GM12875 (cell line): ENCODE measurements at regions not wholly inside any gene's neighbourhood (a gene's known extent, or its start where the extent isn't known, plus 50 kb on each side); places are given as distances from the start of the nearest gene placed in this dataset.

Source experiments
- H3K4me3 ChIP-seq: one replicate; pipeline ENCODE4 v1.5.1; 2011; ENCODE audit warnings: low read depth, low read length, control low read depth
- TF ChIP-seq, protein P1 (sequence below): IDR thresholded peaks from 2 replicates; pipeline ENCODE4 v1.5.1; 2011; ENCODE audit warnings: low read depth, mild to moderate bottlenecking, control low read depth, inconsistent platforms, low read length, moderate library complexity, borderline replicate concordance; ENCODE audit not compliant: insufficient read depth

DNA sequence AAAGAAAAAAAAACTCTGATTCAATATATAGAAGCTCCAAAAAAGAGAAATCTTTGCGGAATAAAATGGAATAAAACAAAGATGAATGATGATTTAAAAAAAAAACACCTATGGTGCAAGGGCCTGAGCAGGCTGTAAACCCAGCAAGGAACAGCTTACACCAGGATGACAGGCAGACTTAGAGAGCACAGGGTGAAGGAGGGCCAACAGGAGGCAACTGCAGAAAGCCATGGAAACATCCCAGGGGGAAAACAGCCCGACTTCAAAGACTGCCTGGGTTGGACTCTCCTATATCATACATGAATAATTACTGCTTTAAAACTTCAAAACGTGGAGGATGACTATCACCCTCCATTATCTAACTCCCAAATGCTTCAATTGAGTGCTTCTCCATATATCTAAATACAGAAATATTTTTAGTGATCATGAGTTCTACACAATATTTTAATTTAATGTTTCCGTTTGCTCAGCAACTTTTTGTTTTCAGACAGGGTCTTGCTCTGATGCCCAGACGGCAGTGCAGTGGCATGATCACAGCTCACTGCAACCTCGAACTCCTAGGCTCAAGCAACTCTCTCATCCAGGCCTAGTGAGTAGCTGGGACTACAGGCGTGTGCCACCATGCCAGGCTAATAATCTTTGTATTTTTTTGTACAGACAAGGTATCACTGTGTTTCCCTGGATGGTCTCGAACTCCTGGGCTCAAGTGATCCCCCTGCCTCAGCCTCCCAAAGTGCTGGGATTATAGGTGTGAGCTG is 456.2 kb downstream of the TBL1XR1 start:
- TF ChIP-seq, protein P1, sequence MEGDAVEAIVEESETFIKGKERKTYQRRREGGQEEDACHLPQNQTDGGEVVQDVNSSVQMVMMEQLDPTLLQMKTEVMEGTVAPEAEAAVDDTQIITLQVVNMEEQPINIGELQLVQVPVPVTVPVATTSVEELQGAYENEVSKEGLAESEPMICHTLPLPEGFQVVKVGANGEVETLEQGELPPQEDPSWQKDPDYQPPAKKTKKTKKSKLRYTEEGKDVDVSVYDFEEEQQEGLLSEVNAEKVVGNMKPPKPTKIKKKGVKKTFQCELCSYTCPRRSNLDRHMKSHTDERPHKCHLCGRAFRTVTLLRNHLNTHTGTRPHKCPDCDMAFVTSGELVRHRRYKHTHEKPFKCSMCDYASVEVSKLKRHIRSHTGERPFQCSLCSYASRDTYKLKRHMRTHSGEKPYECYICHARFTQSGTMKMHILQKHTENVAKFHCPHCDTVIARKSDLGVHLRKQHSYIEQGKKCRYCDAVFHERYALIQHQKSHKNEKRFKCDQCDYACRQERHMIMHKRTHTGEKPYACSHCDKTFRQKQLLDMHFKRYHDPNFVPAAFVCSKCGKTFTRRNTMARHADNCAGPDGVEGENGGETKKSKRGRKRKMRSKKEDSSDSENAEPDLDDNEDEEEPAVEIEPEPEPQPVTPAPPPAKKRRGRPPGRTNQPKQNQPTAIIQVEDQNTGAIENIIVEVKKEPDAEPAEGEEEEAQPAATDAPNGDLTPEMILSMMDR = no peak
- H3K4me3 ChIP-seq = no peak overlapping the region

DNA sequence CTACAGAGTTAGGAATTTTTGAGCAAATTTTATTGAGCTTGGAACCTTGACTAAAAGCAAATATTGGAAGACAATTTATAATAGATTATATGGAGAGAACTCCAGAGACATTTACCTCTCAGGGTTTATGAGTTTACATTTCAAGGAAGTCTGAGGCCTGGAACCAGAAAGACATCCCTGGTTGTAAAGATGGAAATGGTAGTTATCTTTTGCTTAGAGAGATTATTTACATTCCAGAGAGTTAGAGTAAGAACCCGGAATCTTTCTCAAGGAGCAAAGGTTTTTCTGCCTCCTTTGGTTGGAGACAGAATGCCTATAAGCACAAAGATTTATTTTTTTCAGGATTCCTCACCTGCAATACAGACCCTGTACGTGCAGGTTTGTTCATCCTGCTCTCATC is 458.1 kb downstream of the TBL1XR1 start:
- no peak overlapping the region for H3K4me3 ChIP-seq
- TF ChIP-seq, protein P1 = no peak

DNA sequence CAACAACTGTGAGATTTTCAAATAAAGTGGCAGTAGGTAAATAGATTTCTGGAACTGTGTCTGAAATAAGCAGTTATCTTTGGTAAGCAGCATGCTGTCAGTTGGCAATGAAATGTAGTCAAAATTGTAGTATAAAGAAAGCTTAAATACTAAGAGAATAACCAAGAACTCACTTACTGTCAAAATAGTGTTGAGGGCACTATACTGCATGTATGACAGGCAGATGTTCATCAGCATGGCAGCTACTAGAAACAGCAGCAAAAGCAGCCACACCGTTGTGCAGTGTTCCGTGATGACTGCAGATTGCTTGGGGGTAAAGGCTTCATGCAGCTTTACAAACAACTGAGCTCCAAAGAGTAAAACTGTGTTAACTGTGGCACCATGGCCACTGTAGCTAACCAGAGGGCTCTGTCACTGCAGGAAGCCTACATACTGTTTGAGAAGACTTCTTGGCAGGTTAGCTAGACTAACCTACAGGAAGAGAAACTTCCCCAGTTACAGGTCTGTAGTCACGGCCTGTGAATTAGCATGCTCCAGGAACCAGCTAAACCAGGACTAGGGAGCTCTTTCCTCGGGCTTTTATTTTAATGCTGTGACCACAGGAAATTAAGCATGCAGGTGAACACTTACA is 459.7 kb downstream of the TBL1XR1 start:
- TF ChIP-seq, protein P1 = no peak
- H3K4me3 ChIP-seq = no peak overlapping the region

DNA sequence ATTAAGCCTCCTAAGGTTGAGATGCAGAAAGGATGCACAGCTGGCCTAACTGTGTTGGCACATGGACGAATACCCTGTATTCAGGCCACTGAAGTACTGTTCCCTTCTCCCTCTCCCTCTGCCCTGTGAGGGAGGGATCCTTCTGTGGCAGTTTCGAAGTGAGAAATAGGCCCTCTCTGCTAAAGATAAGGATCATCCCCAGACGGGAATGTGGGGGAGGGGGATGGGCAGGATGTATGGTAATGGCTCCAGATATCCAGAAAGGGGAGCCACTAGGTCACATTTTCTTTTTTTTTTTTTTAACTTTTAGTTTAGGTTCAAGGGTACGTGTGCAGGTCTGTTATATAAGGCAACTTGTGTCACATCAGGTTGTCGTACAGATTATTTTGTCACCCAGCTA is 463.1 kb downstream of the TBL1XR1 start:
- no peak overlapping the region for H3K4me3 ChIP-seq
- TF ChIP-seq, protein P1 = no peak

DNA sequence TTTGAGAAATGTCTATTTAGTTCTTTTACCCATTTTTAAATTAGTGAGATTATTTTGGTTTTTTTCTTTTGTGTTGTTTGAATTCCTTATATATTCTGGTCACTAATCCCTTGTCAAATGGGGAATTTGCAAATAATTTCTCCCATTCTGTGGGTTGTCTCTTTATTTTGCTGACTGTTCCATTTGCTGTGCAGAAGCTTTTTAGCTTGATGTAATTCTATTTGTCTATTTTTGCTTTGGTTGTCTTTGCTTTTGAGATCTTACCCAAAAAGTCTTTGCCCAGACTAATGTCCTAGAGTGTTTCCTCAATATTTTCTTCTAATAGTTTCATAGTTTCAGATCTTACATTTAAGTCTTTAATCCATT is 472.9 kb downstream of the TBL1XR1 start:
- TF ChIP-seq, protein P1 = no peak
- H3K4me3 ChIP-seq = no peak overlapping the region

DNA sequence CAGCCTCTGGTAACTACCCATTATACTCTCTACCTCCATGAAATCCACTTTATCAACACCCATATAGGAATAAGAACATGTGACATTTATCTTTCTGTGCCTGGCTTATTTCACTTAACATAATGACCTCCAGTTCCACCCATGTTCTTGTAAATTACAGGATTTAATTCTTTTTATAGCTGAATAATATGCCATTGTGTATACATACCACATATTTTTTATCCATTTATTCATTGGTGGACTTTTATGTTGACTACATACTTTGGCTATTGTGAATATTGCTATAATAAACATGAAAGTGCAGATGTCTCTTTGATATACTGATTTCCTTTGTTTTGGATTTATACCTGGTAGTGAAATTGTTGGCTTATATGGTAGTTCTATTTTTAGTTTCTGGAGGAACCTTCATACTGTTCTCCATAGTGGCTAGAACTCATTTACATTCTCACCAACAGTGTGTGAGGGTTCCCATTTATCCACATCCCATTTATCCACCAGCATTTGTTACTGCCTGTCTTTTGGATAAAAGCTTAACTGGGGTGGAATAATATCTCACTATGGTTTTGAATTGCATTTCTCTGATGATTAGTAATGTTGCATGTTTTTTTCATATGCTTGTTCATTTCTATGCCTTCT is 473.4 kb downstream of the TBL1XR1 start:
- no peak overlapping the region for H3K4me3 ChIP-seq
- TF ChIP-seq, protein P1 = no peak
